ENCODE measurements at regions not wholly inside any gene's neighbourhood (a gene's known extent, or its start where the extent isn't known, plus 50 kb on each side); places are given as distances from the start of the nearest gene placed in this dataset.
"Not testable (repeated sequence)": the region's sequence is repeated elsewhere in the genome, so short reads cannot be mapped to it uniquely, and the experiment has no call there.

- DNase-seq (ENCODE audit: low read depth in 3 of 3) = no peak
These were observed 645.7 kb upstream of the DPP6 start for GRCh38 chr7:153406486-153406872.

- DNase-seq (ENCODE audit: low read depth in 3 of 3) = no peak
These were observed 644.7 kb upstream of the DPP6 start for GRCh38 chr7:153407291-153408046.

- no peak for DNase-seq (ENCODE audit: low read depth in 3 of 3)
These were observed 643.5 kb upstream of the DPP6 start for GRCh38 chr7:153408360-153409335.

- not testable (repeated sequence) for DNase-seq (ENCODE audit: low read depth in 3 of 3)
These were observed 642.4 kb upstream of the DPP6 start for GRCh38 chr7:153409567-153410342.

- not testable (repeated sequence) for DNase-seq (ENCODE audit: low read depth in 3 of 3)
These were observed 641.1 kb upstream of the DPP6 start for GRCh38 chr7:153410997-153411642.

GRCh38 chr7:153412114-153412823 lies 639.9 kb upstream of the DPP6 start:
- DNase-seq (ENCODE audit: low read depth in 3 of 3) = not testable (repeated sequence)

- not testable (repeated sequence) for DNase-seq (ENCODE audit: low read depth in 3 of 3)
These were observed 639.4 kb upstream of the DPP6 start for GRCh38 chr7:153412824-153413198.

GRCh38 chr7:153413199-153413539 lies 639.0 kb upstream of the DPP6 start:
- DNase-seq (ENCODE audit: low read depth in 3 of 3) = no peak

GRCh38 chr7:153413540-153414287 lies 638.5 kb upstream of the DPP6 start:
- no peak for DNase-seq (ENCODE audit: low read depth in 3 of 3)

GRCh38 chr7:153414288-153414629 lies 637.9 kb upstream of the DPP6 start:
- DNase-seq (ENCODE audit: low read depth in 3 of 3) = no peak

GRCh38 chr7:153415632-153416031 lies 636.6 kb upstream of the DPP6 start:
- DNase-seq (ENCODE audit: low read depth in 3 of 3) = no peak

- DNase-seq (ENCODE audit: low read depth in 3 of 3) = no peak
These were observed 629.6 kb upstream of the DPP6 start for GRCh38 chr7:153422291-153423209.

- DNase-seq (ENCODE audit: low read depth in 3 of 3) = no peak
These were observed 629.0 kb upstream of the DPP6 start for GRCh38 chr7:153423210-153423590.

- no peak for DNase-seq (ENCODE audit: low read depth in 3 of 3)
These were observed 621.3 kb upstream of the DPP6 start for GRCh38 chr7:153430931-153431330.

GRCh38 chr7:153432063-153432462 lies 620.1 kb upstream of the DPP6 start:
- DNase-seq (ENCODE audit: low read depth in 3 of 3) = no peak

GRCh38 chr7:153433223-153433622 lies 619.0 kb upstream of the DPP6 start:
- DNase-seq (ENCODE audit: low read depth in 3 of 3) = no peak

- DNase-seq (ENCODE audit: low read depth in 3 of 3) = no peak
These were observed 611.5 kb upstream of the DPP6 start for GRCh38 chr7:153440715-153441114.

- DNase-seq (ENCODE audit: low read depth in 3 of 3) = no peak
These were observed 609.0 kb upstream of the DPP6 start for GRCh38 chr7:153443032-153443701.

GRCh38 chr7:153444641-153445040 lies 607.6 kb upstream of the DPP6 start:
- no peak for DNase-seq (ENCODE audit: low read depth in 3 of 3)

Measured in stimulated activated CD4-positive, alpha-beta T cell treated with anti-CD3 and anti-CD28 coated beads, TNF-alpha, amount 100 ng/mL, for 24 hours (primary cell).